ENCODE measurements at regions not wholly inside any gene's neighbourhood (a gene's known extent, or its start where the extent isn't known, plus 50 kb on each side); places are given as distances from the start of the nearest gene placed in this dataset.

DNA sequence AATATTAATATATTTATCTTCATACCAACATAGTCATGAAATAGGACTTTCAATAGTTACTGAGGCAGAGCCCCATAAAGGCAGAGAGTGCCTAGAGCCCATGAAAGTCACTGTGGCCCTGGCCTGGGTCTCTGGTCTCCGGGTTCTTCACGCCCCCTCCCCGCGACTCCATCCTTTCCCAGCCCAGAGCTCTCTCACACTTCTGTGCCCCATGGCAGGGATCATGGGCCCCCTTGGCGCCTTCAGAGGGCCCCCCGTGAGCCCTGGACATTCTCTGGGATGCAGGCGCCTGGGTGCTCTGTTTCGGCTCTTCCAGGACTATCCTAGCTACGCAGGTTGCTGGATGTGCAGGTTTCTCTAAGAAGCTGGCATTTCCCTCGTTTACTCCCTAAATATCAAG lies 228.4 kb downstream of the TEX29 start:
- Histone ChIP-seq H3K27ac (ENCODE audit: low read length) (no peak overlapping the region), H3K27me3 (ENCODE audit: control insufficient read depth, insufficient read depth, low read length) (peaks cover 3% of the 10 kb centered on the region), H3K36me3 (ENCODE audit: control insufficient read depth, insufficient read depth, low read length) (no peaks in the 10 kb centered on the region), H3K4me1 (ENCODE audit: control insufficient read depth, insufficient read depth, low read length) (no peaks in the 10 kb centered on the region), H3K4me3 (ENCODE audit: low read length) (no peak overlapping the region), H3K9me3 (ENCODE audit: control insufficient read depth, low read depth, low read length) (peaks cover 8% of the 10 kb centered on the region)
- DNase-seq, result no peak
- WGBS (ENCODE audit: insufficient coverage, low lambda C conversion rate), result 80% methylated on average over 1 of the region's 10 CpGs

DNA sequence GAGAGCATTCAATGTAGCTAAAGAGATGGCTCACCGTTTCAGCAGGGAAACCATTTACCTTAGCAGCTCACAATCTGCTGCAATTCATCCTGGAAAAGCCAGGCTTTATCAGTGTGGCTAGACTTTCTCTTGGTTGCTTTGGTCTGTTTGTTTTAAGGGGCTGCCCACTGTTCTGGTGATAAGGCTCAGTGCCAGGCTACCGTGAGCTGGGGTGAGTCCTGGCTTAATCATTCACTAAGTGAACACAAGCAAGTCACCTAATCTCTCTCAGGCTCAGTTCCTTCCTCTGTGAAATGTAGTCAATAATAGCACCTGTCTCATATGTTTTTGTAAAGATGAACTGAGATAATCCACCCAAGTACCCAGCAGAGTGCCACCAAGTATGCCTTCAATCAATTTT lies 229.0 kb downstream of the TEX29 start:
- no peak overlapping the region for H3K4me3 ChIP-seq (ENCODE audit: low read length)
- H3K4me1 ChIP-seq (ENCODE audit: control insufficient read depth, insufficient read depth, low read length), result no peaks in the 10 kb centered on the region
- DNase-seq, result peak in 1 of 2 donors; percentile 48
- WGBS (ENCODE audit: insufficient coverage, low lambda C conversion rate), result no CpG with 5 or more reads among the region's 2 CpGs
- H3K27ac ChIP-seq (ENCODE audit: low read length), result no peak overlapping the region
- peaks cover 3% of the 10 kb centered on the region for H3K27me3 ChIP-seq (ENCODE audit: control insufficient read depth, insufficient read depth, low read length)
- no peaks in the 10 kb centered on the region for H3K36me3 ChIP-seq (ENCODE audit: control insufficient read depth, insufficient read depth, low read length)
- H3K9me3 ChIP-seq (ENCODE audit: control insufficient read depth, low read depth, low read length), result peaks cover 11% of the 10 kb centered on the region

DNA sequence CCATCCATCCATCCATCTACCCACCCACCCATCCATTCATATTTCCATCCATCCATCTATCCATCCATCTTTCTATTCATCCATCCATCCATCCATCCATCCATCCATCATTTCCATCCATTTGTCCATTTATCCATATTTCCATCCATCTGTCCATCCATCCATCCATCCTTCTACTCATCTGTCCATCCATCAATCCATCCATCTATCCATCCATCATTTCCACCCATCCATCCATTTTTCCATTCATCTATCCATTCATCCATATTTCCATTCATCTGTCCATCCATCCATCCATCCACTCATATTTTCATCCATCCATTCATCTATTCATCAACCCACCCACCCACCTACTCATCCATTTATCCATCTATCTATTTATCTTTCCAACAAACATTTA lies 229.6 kb downstream of the TEX29 start:
- H3K27me3 ChIP-seq (ENCODE audit: control insufficient read depth, insufficient read depth, low read length), result peaks cover 3% of the 10 kb centered on the region
- peaks cover 11% of the 10 kb centered on the region for H3K9me3 ChIP-seq (ENCODE audit: control insufficient read depth, low read depth, low read length)
- H3K36me3 ChIP-seq (ENCODE audit: control insufficient read depth, insufficient read depth, low read length), result no peaks in the 10 kb centered on the region
- no peak overlapping the region for H3K27ac ChIP-seq (ENCODE audit: low read length)
- H3K4me1 ChIP-seq (ENCODE audit: control insufficient read depth, insufficient read depth, low read length), result no peaks in the 10 kb centered on the region
- H3K4me3 ChIP-seq (ENCODE audit: low read length), result no peak overlapping the region
- no peak for DNase-seq

DNA sequence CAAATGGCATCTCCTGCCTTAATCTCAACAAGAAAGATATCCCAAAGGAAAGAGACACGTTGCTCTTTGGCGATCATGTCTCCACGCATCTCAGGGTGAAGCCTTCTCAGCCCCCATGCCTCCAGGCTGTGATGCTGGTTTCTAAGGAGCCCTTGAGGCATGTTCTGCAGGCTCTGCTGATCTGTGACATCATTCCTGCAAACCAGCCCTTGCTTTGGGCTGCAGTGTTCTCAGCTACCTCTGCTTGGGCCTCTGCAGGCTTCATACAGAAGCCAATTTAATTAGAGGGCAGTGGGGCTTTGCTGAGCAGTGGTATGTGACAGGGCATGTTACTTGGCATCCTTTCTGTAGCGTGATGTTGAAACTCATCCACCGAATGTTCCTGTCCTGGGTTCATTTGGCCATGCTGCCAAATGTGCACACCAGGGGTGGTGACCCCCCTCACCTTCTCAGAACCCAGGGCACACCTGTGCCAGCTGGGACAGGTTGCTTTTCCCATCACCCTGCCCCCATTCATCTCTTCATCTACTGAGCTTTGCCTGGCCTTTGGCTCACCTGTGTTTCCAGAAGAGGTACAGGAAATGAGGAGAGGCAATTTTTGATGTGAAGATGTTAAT lies 230.9 kb downstream of the TEX29 start:
- WGBS (ENCODE audit: insufficient coverage, low lambda C conversion rate), result no CpG with 5 or more reads among the region's 5 CpGs
- DNase-seq, result no peak
- no peak overlapping the region for H3K4me3 ChIP-seq (ENCODE audit: low read length)
- H3K27me3 ChIP-seq (ENCODE audit: control insufficient read depth, insufficient read depth, low read length), result peaks cover 3% of the 10 kb centered on the region
- H3K4me1 ChIP-seq (ENCODE audit: control insufficient read depth, insufficient read depth, low read length), result no peaks in the 10 kb centered on the region
- no peak overlapping the region for H3K27ac ChIP-seq (ENCODE audit: low read length)
- peaks cover 11% of the 10 kb centered on the region for H3K9me3 ChIP-seq (ENCODE audit: control insufficient read depth, low read depth, low read length)
- no peaks in the 10 kb centered on the region for H3K36me3 ChIP-seq (ENCODE audit: control insufficient read depth, insufficient read depth, low read length)

DNA sequence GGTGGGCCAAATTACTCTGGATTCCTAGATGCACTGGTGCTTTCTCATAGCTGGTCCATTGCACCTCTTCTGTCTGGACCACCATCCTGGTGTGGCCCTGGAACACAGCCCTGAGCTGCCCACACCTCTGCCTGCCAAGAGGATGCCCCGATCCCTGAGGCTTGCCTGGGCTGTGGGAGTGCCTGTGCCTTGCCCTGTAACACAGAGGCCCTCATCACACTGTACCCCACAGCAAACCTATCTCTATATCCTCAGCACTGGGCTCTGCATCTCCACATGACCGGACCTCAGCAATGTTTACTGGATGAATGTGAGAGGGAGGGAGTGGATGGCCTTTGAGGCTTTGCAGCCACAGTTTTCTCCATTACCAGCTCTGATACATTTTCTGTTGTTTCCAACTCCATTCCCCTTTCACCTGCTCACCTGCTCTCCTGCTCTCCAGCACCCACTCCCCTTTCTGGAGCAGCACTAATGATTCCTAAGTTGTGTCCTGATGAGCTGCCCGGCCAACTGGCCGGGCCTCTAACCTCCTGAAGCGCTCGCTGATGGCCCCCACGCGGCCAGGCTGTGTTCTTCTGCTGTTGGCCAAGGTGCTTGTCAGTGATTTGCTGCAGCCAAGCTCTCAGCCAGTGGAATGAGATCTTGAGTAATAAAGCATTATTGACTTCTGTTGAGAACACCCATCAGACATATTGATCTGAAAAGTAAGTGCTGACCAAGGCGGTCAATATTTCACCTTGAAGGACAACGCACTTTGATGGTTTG lies 232.6 kb downstream of the TEX29 start:
- no peaks in the 10 kb centered on the region for H3K36me3 ChIP-seq (ENCODE audit: control insufficient read depth, insufficient read depth, low read length)
- peaks cover 7% of the 10 kb centered on the region for H3K9me3 ChIP-seq (ENCODE audit: control insufficient read depth, low read depth, low read length)
- peaks cover 3% of the 10 kb centered on the region for H3K27me3 ChIP-seq (ENCODE audit: control insufficient read depth, insufficient read depth, low read length)
- no peaks in the 10 kb centered on the region for H3K4me1 ChIP-seq (ENCODE audit: control insufficient read depth, insufficient read depth, low read length)
- no CpG with 5 or more reads among the region's 10 CpGs for WGBS (ENCODE audit: insufficient coverage, low lambda C conversion rate)
- H3K4me3 ChIP-seq (ENCODE audit: low read length), result no peak overlapping the region
- DNase-seq, result no peak
- no peak overlapping the region for H3K27ac ChIP-seq (ENCODE audit: low read length)

DNA sequence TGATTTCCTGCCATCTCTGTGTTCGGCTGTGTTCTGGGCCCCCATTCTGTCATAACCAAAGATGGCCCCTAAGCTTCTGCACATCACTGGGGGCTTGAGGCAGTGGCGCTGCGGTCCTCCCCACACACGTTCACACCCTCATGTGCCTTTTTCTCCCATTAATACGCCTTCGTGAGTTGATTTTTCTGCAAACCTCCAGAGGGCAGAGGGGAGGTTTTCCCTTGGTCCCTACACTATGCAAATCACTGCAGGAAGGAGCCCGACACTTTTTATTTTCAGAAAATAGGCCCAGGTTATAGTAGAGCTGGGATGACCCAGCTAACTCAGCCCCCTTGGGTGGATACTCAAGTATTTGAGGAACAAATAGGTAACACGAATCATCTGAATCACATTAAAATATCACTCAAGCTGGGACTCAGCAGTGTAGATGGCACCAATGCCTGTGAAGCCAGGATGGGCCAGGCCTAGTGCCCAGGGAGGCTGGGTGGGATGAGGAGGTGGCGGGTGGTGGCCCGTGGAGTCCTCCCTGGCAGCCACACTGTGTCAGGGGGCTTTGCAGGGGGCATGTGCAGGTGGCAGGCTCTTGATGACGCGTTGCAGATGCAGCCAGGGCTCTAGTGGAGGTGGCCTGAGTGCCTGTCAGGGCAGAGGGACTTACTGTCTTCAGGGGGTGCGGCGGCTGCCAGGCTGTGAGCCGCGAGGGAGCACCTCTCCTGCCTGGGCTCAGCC lies 234.3 kb downstream of the TEX29 start:
- Histone ChIP-seq H3K27me3 (ENCODE audit: control insufficient read depth, insufficient read depth, low read length) (peaks cover 3% of the 10 kb centered on the region), H3K36me3 (ENCODE audit: control insufficient read depth, insufficient read depth, low read length) (no peaks in the 10 kb centered on the region), H3K4me3 (ENCODE audit: low read length) (no peak overlapping the region), H3K4me1 (ENCODE audit: control insufficient read depth, insufficient read depth, low read length) (no peaks in the 10 kb centered on the region), H3K9me3 (ENCODE audit: control insufficient read depth, low read depth, low read length) (peaks cover 3% of the 10 kb centered on the region), H3K27ac (ENCODE audit: low read length) (no peak overlapping the region)
- no CpG with 5 or more reads among the region's 16 CpGs for WGBS (ENCODE audit: insufficient coverage, low lambda C conversion rate)
- no peak for DNase-seq

DNA sequence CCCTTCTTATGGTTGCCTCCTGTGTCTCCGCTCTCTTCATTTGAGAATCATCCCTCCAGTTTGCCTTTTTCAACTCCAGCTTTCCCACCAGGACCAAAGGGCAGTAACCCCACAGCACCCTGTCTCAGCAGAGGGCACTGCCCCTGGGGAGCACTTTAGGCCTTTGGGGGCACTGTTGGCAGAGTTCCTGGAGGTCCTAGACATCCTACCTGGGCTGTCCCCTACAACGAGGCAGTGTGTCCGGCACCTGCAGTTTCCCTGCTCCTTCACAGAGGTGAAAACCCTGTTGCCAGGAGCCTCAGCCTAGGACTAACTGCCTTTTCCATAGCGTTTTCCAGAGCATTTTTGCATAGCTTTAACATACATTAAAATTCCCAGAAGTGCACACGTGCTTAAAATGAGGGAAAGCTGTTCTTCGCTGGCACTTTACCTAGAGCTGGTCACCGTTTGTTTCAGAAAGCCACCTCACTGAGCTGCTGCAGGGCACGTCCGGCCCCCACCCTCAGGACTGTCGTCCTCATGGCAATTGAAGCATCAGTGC lies 234.9 kb downstream of the TEX29 start:
- no peak overlapping the region for H3K4me3 ChIP-seq (ENCODE audit: low read length)
- DNase-seq, result no peak
- no CpG with 5 or more reads among the region's 10 CpGs for WGBS (ENCODE audit: insufficient coverage, low lambda C conversion rate)

DNA sequence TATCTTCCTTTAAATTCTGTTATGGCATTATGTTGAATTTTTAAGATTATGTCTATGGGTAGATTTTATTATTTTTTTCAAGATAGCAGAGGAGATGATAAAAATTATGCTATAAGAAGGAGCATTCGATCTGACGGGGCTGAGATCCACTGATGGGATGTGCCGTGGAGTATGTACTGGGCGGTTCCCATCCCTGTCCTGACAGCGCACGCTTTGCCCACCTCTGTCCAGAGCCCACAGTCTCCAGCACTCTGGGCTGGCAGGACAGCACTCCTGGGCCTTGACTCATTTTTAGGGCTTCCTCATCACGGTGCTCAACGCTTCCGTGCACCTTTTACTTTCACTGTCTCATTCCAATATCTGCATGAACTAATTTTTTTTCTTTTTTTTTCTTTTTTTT lies 235.5 kb downstream of the TEX29 start:
- 92% methylated on average over 2 of the region's 9 CpGs for WGBS (ENCODE audit: insufficient coverage, low lambda C conversion rate)
- Histone ChIP-seq H3K27me3 (ENCODE audit: control insufficient read depth, insufficient read depth, low read length) (peaks cover 3% of the 10 kb centered on the region), H3K27ac (ENCODE audit: low read length) (no peak overlapping the region), H3K4me3 (ENCODE audit: low read length) (no peak overlapping the region), H3K4me1 (ENCODE audit: control insufficient read depth, insufficient read depth, low read length) (no peaks in the 10 kb centered on the region), H3K36me3 (ENCODE audit: control insufficient read depth, insufficient read depth, low read length) (no peaks in the 10 kb centered on the region), H3K9me3 (ENCODE audit: control insufficient read depth, low read depth, low read length) (peaks cover 3% of the 10 kb centered on the region)
- DNase-seq, result no peak

More for the DNA sequence above, 234.9 kb downstream of the TEX29 start:
- Histone ChIP-seq H3K4me1 (ENCODE audit: control insufficient read depth, insufficient read depth, low read length) (no peaks in the 10 kb centered on the region), H3K27me3 (ENCODE audit: control insufficient read depth, insufficient read depth, low read length) (peaks cover 3% of the 10 kb centered on the region), H3K36me3 (ENCODE audit: control insufficient read depth, insufficient read depth, low read length) (no peaks in the 10 kb centered on the region), H3K9me3 (ENCODE audit: control insufficient read depth, low read depth, low read length) (peaks cover 3% of the 10 kb centered on the region), H3K27ac (ENCODE audit: low read length) (no peak overlapping the region)

DNA sequence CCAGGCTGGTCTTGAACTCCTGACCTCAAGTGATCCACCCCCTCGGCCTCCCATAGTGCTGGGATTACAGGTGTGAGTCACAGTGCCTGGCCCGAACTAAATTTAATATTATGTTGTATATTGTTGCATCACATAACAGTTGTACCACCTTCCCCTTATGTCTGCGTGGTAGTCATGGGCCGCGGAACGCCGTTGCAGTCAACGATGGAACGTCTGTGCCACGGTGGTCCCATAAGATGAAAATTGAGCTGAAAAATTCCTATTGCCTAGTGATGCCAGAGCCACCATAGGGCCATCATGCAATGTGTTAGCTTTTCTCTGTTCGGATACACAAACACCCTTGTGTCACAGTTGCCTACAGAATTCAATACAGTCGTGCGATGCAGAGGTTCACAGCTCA lies 236.1 kb downstream of the TEX29 start:
- no peaks in the 10 kb centered on the region for H3K4me1 ChIP-seq (ENCODE audit: control insufficient read depth, insufficient read depth, low read length)
- peaks cover 3% of the 10 kb centered on the region for H3K27me3 ChIP-seq (ENCODE audit: control insufficient read depth, insufficient read depth, low read length)
- no peak overlapping the region for H3K27ac ChIP-seq (ENCODE audit: low read length)

DNA sequence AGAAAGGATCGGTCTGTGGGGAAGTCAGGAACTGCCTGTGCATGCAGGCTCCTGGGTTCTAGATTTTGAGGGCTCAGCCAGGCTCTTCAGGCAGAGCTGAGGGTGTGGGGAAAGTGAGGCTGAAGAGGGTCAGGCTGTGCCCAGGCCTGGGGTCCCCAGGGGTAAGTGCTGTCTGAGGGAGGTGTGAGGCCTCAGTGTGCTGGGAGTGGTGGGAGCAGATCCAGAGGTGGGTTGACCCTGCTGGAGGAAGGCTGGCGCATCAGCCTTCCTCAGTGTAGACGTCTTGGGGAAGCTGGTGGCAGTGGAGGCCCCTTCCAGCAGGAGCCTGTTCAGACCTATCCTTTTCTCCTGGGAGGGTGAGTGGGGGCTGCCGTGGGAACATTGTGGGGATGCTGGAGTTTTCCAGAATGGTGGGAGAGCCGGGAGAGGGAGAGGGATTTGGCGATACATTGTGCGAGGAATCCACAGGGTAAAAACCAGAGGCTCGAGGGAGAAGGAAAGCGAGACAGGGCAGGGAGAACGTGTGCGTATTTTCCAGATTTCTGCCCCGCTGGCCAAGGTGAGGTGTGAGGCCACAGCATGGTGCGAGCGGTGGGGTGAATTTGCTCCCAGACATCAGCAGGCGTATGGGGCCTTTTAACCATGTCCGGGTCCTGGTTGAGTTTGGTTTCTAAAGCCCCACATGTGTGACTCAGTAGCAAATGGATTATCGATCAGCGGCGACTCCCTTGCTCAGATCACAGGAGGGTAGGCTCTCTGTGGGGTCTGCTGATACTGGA lies 237.7 kb downstream of the TEX29 start:
- no peak for DNase-seq
- no peaks in the 10 kb centered on the region for H3K27me3 ChIP-seq (ENCODE audit: control insufficient read depth, insufficient read depth, low read length)
- no peaks in the 10 kb centered on the region for H3K4me1 ChIP-seq (ENCODE audit: control insufficient read depth, insufficient read depth, low read length)
- 100% methylated on average over 2 of the region's 19 CpGs for WGBS (ENCODE audit: insufficient coverage, low lambda C conversion rate)
- no peak overlapping the region for H3K27ac ChIP-seq (ENCODE audit: low read length)
- no peaks in the 10 kb centered on the region for H3K36me3 ChIP-seq (ENCODE audit: control insufficient read depth, insufficient read depth, low read length)
- H3K9me3 ChIP-seq (ENCODE audit: control insufficient read depth, low read depth, low read length), result peaks cover 3% of the 10 kb centered on the region
- H3K4me3 ChIP-seq (ENCODE audit: low read length), result no peak overlapping the region

More for the DNA sequence above, 236.1 kb downstream of the TEX29 start:
- Histone ChIP-seq H3K4me3 (ENCODE audit: low read length) (no peak overlapping the region), H3K9me3 (ENCODE audit: control insufficient read depth, low read depth, low read length) (peaks cover 3% of the 10 kb centered on the region), H3K36me3 (ENCODE audit: control insufficient read depth, insufficient read depth, low read length) (no peaks in the 10 kb centered on the region)
- no CpG with 5 or more reads among the region's 13 CpGs for WGBS (ENCODE audit: insufficient coverage, low lambda C conversion rate)
- no peak for DNase-seq
